WTC11 (cell line): ENCODE measurements at regions not wholly inside any gene's neighbourhood (a gene's known extent, or its start where the extent isn't known, plus 50 kb on each side); places are given as distances from the start of the nearest gene placed in this dataset.

Source experiments
- ATF6 ChIP-seq: sonication (generic); formaldehyde crosslinking; IDR thresholded peaks from 2 replicates; pipeline ENCODE4 v1.8.1; 2023; ENCODE audit warnings: mild to moderate bottlenecking, missing genetic modification reagents
- CREB1 ChIP-seq: sonication (generic); formaldehyde crosslinking; IDR thresholded peaks from 2 replicates; pipeline ENCODE4 v1.8.0; 2023; ENCODE audit warnings: mild to moderate bottlenecking, missing genetic modification reagents
- CREM ChIP-seq: sonication (generic); formaldehyde crosslinking; IDR thresholded peaks from 2 replicates; pipeline ENCODE4 v1.8.1; 2022; ENCODE audit warnings: mild to moderate bottlenecking, missing genetic modification reagents, moderate library complexity
- CTCF ChIP-seq: fragments of 200-600 bp; IDR thresholded peaks from 2 replicates; pipeline ENCODE4 v1.8.0; 2022; ENCODE audit warnings: antibody characterized with exemption
- MYBL2 ChIP-seq: sonication (generic); formaldehyde crosslinking; IDR thresholded peaks from 2 replicates; pipeline ENCODE4 v1.8.1; 2023; ENCODE audit warnings: mild to moderate bottlenecking, moderate library complexity, missing genetic modification reagents
- SMAD4 ChIP-seq: sonication (generic); formaldehyde crosslinking; IDR thresholded peaks from 2 replicates; pipeline ENCODE4 v1.8.0; 2022; ENCODE audit warnings: mild to moderate bottlenecking, missing genetic modification reagents
- SP1 ChIP-seq: sonication (generic); formaldehyde crosslinking; conservative IDR thresholded peaks from 2 replicates; pipeline ENCODE4 v1.8.1; 2022; ENCODE audit warnings: missing genetic modification reagents
- TP53 ChIP-seq: sonication (generic); formaldehyde crosslinking; IDR thresholded peaks from 2 replicates; pipeline ENCODE4 v1.8.1; 2023; ENCODE audit warnings: mild to moderate bottlenecking, missing genetic modification reagents
- ZNF138 ChIP-seq: sonication (generic); formaldehyde crosslinking; conservative IDR thresholded peaks from 2 replicates; pipeline ENCODE4 v1.8.1; 2022; ENCODE audit warnings: mild to moderate bottlenecking, moderate library complexity, missing genetic modification reagents
- TF ChIP-seq, protein P1 (sequence below): sonication (generic); formaldehyde crosslinking; IDR thresholded peaks from 2 replicates; pipeline ENCODE4 v1.8.0; 2022; ENCODE audit warnings: mild to moderate bottlenecking, missing genetic modification reagents

DNA sequence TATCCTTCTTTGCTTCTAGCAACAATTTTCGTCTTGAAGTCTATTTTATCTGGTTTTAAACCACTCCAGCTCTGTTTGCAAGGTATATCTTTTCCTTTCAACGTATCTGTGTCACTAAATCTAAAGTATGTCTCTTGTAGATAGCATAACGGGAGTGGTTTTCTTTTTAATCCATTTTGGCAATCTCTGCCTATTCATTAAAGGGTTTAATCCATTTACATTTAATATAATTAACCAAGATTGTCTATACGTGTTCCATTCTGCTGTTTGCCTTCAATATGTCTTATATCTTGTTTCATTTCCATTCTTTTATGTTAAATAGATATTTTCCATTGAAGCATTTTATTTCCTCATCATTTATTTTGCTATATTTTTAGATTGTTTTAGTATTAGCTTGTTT is 587.9 kb downstream of the C6orf118 start:
- TF ChIP-seq CTCF (no peak), ATF6 (no peak), TP53 (CRISPR knock-in tag) (no peak), CREB1 (CRISPR knock-in tag) (no peak), CREM (CRISPR knock-in tag) (no peak), SP1 (CRISPR knock-in tag) (no peak), ZNF138 (CRISPR knock-in tag) (no peak), SMAD4 (no peak), MYBL2 (CRISPR knock-in tag) (no peak)
- TF ChIP-seq, protein P1, sequence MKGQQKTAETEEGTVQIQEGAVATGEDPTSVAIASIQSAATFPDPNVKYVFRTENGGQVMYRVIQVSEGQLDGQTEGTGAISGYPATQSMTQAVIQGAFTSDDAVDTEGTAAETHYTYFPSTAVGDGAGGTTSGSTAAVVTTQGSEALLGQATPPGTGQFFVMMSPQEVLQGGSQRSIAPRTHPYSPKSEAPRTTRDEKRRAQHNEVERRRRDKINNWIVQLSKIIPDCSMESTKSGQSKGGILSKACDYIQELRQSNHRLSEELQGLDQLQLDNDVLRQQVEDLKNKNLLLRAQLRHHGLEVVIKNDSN = no peak
